Astrocyte (in vitro differentiated cells and primary cell): ENCODE measurements at regions not wholly inside any gene's neighbourhood (a gene's known extent, or its start where the extent isn't known, plus 50 kb on each side); places are given as distances from the start of the nearest gene placed in this dataset.

Experiments
- CTCF ChIP-seq: IDR thresholded peaks from 2 replicates; pipeline ENCODE4 v1.5.1; 2011; ENCODE audit warnings: low read depth, mild to moderate bottlenecking, inconsistent platforms, low read length, moderate library complexity; ENCODE audit not compliant: insufficient read depth
- EZH2 ChIP-seq: IDR thresholded peaks from 2 replicates; pipeline ENCODE4 v1.6.1; 2012; ENCODE audit warnings: mild to moderate bottlenecking, low read length, inconsistent platforms; ENCODE audit not compliant: insufficient read depth

GRCh38 chr5:54703133-54703532, 185.6 kb downstream of the SNX18 start:
- TF ChIP-seq CTCF (no peak), EZH2 (no peak)
